Middle frontal gyrus (tissue), 1 donor: ENCODE measurements at regions not wholly inside any gene's neighbourhood (a gene's known extent, or its start where the extent isn't known, plus 50 kb on each side); places are given as distances from the start of the nearest gene placed in this dataset.

Experiments
- DNase-seq: peaks from one replicate; pipeline ENCODE4 v3.0.0-alpha.2; 2015; ENCODE audit warnings: low spot score; ENCODE audit errors: extremely low spot score

DNA sequence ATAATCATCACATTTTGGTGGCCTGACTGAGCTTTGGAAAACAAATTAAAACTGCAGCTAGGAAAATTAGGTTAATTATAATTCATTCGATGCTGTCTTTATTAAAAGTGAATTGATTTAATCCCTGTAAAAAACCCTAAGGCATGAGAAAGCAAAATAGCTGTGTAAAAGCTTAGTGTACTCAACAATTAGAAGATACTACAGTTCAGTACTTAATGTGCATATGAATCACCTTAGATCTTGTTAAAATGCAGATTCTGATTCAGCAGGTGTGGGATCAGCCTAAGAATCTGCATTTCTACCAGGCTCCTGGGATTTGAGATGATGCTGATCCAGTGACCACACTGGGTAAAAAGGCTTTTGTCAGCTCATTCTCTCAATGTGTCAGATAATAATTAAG lies 559.9 kb upstream of the GOLIM4 start:
- DNase-seq, result no peak

DNA sequence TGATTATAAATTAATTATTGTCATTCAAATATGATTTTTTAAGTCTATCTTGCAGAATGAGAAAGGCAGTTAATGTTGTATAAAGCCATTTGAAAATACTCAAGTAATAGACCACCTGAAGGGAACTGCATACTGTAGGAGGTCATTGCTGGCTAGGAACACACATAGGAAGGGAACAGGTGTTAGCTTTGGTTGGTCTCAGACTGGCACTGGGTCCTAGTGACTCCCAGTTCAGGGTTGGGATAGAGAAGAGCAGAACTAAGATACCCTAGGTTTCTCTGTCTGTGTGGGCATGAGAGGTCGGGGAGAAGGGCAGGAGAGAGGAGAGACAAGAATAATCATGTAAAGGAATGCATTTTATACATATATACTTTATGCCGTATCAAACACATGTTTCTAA lies 559.0 kb upstream of the GOLIM4 start:
- DNase-seq, result no peak

DNA sequence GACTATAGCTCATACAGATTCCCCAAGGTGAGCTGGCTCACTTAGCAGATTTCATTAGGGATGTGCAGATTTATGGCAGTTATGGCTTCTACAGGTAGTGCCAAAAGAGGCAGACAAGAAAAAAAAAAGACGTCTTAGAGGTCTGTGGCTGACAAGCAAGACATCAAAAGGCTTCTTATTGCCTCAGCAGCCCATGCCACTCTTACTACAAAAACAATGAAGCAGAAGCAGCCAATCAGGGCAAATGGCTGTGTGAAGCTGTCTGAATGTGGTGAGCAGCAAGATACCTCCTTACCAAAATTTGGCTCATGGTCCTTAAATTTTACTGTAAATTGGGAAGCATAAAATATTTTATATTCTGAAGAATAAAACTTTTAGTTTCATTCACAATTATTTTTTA lies 557.5 kb upstream of the GOLIM4 start:
- no peak for DNase-seq

GRCh38 chr3:168648321-168648720 lies 552.6 kb upstream of the GOLIM4 start:
- no peak for DNase-seq

- DNase-seq, result no peak
Measured at GRCh38 chr3:168647582-168647981, 551.9 kb upstream of the GOLIM4 start.

DNA sequence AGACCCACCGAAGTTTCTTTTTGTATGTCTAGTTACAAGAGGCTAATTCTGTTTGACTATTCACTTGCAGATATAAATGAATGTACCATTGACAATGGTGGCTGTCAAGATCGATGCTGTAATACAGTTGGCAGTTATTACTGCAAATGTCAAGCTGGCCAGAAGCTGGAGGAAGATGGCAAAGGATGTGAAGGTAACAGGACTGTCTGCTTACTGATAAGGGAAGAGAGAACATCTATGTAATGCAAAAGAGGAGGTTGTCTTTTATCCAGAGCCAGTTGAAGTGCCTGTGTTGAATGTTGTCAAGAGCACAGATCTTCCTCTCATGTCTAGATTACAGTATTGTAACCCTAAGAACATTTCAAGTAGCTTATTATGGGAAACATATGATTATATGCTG lies 549.5 kb upstream of the GOLIM4 start:
- DNase-seq, result no peak

DNA sequence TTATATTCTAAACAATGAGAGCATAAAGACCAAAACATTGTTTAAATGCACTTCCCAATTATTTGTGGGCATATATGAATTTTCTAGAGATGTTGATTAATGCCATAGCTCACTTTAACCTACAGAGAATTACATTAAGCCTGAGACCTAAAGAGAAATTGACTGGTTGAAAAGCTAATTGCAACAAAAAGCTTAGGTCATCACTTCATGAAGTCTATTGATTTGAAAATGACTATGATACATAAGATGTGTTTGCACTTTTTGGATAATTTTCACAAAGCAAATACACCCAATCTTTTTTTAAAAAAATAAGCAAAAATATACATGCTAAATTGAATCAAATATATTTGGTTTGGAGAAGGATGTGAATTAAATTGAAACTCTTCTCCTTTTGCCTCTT lies 532.8 kb upstream of the GOLIM4 start:
- no peak for DNase-seq

DNA sequence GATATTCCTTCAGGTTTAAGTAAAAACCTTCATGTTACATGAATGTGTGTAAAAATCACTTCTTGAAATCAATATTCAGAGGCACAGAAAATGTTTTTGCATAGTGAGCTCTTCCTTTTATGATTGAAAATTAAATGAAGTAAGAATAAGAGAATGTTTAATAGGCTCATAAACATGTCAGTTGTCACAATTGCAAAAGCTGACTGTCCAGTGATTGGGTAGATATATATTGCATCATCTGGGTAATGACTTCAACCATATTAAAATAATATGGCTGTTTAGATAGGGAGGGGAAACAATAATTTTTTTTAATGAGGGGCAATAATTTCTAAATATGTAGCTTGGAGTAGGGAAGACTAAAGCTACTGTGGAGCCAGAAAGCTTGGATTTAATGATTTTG lies 529.8 kb upstream of the GOLIM4 start:
- no peak for DNase-seq

DNA sequence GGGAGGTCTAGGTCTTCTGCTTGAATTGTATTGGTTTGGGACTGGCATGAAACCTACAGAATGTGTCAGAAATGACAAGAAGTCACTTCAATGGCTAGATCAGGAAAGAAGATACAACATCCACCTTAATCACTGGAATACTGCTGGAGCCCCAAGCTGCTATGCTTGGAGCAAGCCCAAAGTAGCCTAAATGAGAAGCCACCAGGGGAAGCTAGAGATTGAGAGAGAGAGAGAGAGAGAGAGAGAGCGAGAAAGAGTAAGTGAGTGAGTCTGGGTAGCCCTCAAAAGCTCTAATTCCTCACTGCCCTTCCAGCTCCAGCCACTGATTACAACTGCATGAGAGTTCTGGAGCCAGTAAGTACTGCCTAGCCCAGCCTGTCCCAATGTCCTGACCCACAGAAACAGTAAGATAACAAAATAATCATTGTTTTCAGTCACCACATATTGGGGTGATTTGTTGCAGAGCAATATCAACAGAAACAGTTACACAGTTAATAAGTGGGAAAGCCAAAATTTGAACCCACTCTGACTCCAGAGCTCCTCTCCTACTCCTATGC lies 529.2 kb upstream of the GOLIM4 start:
- no peak for DNase-seq

DNA sequence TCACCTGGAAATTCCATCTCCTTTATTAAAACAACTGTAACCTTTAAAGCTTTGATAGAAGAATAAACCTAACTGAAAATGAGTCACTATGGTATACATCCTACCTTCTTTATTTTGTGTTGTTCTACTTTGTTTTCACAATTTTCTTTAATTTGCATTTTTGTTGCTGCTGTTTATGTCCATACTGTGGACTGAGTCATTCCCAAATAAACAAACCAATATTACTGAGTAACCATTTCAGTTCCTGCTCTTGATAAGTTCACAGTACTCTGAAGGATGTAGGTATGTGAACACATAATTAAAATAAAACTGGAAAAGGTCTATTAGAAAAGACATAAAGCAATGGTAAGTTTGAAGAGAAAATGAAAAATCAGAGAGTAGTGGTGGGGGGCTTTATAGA lies 528.5 kb upstream of the GOLIM4 start:
- no peak for DNase-seq

DNA sequence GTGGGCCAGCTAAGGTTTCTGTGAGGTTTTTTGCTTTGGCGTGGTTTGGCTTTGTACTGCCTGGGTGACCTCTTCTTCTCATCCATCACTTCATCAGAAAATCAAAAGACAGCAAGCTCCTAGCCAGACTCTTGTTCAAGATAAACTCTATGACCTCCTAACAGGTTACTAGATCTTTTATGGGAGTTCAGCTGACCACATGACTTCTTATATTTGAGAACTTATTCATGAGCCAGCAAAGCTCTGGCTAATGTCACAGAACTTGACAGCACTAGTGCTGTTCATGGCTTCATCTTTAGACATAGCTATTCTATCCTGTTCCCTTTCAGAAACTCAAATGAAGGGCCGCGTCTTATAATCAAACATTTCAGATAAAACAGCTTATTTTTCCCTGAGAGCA lies 527.1 kb upstream of the GOLIM4 start:
- DNase-seq, result no peak

DNA sequence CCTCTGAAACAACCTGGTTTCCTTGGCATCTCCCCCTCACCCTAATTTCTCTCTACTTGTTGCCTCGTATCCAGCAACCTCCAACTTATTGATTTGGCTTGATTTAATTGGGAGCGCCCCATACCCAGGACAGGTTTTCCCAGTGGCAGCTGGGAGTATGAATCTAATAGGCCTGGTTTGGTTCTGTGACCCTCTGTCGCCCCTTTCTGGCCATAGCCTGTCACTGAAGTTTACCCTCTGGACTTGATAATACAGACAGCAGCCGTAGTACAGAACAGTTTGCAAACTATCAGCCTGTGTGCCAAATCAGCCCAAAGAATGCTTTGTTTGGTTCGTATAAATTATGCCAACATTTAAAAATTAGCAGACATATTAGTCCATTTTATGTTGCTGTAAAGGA lies 525.1 kb upstream of the GOLIM4 start:
- DNase-seq, result no peak

DNA sequence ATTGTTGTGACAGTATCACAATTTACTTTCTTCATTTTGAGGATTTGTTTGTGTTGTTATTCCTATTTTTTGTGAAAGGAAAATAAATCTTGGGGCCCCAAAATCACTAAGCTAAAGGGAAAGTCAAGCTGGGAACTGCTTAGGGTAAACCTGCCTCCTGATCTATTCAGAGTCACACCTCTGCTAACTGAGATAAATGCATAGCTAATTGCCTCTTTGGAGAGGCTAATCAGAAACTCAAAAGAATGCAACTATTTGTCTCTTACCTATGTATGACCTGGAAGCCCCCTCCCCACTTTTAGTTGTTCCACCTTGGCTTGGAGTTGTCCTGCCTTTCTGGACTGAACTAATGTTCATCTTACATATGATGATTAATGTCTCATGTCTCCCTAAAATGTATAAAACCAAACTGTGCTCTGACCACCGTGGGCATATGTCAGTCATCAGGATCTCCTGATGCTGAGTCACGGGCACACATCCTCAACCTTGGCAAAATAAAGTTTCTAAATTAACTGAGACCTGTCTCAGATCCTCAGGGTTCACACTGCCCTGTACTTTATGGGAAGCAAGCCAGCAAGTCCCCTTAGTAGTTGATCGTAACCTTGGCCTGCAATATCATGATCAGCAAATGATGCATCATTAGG lies 523.2 kb upstream of the GOLIM4 start:
- DNase-seq, result no peak

DNA sequence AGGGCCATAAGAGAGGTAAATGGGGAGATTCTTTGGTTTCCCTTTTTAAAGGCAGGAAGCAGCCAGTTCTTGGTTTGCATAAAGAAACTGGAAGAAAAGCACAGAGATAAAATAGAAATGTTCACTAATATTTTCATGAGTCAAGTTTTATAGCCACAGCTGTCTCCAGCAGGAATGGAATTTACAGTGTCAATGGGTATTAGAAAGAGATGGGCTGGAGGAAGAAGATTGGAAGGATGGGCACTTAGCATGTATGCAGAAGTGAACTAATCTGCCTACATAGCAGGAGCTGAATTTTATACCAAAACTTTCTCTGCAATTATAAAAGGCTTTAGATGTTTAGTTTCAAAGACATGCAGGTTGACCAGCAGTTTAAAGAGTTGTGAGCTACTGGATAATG lies 521.9 kb upstream of the GOLIM4 start:
- no peak for DNase-seq

DNA sequence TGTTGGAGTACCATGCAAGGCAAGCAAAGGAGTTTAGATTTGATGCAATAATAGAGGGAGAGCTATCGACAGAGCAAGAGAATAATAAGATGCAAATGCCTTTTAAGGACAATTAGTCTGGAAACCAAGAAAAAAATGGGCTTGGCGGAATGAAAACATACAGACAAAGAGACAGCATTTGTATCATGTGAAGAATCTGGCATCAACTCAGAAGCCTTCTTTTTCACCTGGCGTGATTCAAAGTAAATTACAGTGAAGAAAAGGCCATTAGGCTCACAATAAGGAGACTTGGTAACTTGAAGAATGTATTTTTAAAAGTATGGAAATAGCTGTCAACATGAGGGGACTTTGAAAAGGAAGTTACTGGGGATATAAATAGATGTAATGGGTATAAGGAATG lies 521.2 kb upstream of the GOLIM4 start:
- DNase-seq, result no peak

- DNase-seq, result no peak
Measured at GRCh38 chr3:168615493-168616020, 519.8 kb upstream of the GOLIM4 start.

- DNase-seq, result no peak
Measured at GRCh38 chr3:168613151-168613550, 517.4 kb upstream of the GOLIM4 start.

GRCh38 chr3:168612671-168613070 lies 516.9 kb upstream of the GOLIM4 start:
- no peak for DNase-seq

DNA sequence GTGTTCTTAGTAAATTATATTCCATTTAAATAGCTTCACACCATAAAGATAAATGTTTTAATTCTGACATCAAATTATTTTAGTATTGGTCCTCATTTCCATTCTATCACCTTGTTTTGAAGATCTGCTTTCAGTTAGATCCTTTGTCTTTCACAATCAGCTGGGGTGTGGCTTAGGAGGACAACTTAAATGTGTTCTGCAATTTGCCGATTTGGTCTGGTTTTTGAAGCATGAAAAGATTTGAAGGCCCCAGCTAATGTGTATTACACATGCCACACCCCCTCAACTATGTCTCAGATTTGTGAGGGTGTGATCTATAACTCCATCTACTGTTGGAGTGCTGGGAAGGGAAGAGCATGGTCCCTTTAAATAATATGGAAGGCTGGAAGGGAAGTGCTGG lies 516.1 kb upstream of the GOLIM4 start:
- DNase-seq, result no peak

DNA sequence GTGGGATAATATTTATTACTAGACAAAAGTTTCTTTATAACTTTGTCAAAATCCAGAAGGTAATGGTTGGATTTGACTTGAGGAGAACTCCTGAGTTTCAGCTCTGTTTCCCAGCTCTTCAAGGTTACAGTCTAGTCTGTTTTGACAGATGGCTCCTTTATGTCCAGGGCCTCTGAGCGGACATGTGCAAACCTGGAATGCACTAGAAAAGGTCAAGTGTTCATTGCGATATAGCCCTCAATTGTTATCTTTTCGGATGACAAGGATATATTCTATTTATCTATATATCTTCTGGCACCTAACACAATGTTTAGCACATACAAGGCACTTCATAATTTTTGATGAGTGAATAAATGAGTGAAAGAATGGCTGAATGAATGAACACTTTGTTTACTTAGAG lies 513.2 kb upstream of the GOLIM4 start:
- DNase-seq, result no peak

GRCh38 chr3:168604767-168605166 lies 509.0 kb upstream of the GOLIM4 start:
- no peak for DNase-seq

- DNase-seq, result no peak
Measured at GRCh38 chr3:168598250-168598649, 502.5 kb upstream of the GOLIM4 start.

- DNase-seq, result no peak
Measured at GRCh38 chr3:168596175-168596823, 500.6 kb upstream of the GOLIM4 start.
